Activated naive CD4-positive, alpha-beta T cell treated with anti-CD3 and anti-CD28 coated beads, Interleukin-2, amount 50 U/mL, for 24 hours (primary cell): ENCODE measurements at regions not wholly inside any gene's neighbourhood (a gene's known extent, or its start where the extent isn't known, plus 50 kb on each side); places are given as distances from the start of the nearest gene placed in this dataset.

ENCODE experiments used
- H3K27ac Mint-ChIP-seq: one replicate; pipeline ENCODE4 v1.8.0; 2021; ENCODE audit warnings: mild to moderate bottlenecking, mixed read lengths
- H3K27me3 Mint-ChIP-seq: one replicate; pipeline ENCODE4 v1.8.0; 2021; ENCODE audit warnings: mixed read lengths
- H3K36me3 Mint-ChIP-seq: one replicate; pipeline ENCODE4 v1.8.0; 2021; ENCODE audit warnings: mixed read lengths
- H3K4me1 Mint-ChIP-seq: one replicate; pipeline ENCODE4 v1.8.0; 2021; ENCODE audit warnings: mixed read lengths
- H3K4me3 Mint-ChIP-seq: one replicate; pipeline ENCODE4 v1.8.0; 2021; ENCODE audit warnings: mild to moderate bottlenecking, mixed read lengths
- H3K9me3 Mint-ChIP-seq: one replicate; pipeline ENCODE4 v1.8.0; 2021; ENCODE audit warnings: mixed read lengths

DNA sequence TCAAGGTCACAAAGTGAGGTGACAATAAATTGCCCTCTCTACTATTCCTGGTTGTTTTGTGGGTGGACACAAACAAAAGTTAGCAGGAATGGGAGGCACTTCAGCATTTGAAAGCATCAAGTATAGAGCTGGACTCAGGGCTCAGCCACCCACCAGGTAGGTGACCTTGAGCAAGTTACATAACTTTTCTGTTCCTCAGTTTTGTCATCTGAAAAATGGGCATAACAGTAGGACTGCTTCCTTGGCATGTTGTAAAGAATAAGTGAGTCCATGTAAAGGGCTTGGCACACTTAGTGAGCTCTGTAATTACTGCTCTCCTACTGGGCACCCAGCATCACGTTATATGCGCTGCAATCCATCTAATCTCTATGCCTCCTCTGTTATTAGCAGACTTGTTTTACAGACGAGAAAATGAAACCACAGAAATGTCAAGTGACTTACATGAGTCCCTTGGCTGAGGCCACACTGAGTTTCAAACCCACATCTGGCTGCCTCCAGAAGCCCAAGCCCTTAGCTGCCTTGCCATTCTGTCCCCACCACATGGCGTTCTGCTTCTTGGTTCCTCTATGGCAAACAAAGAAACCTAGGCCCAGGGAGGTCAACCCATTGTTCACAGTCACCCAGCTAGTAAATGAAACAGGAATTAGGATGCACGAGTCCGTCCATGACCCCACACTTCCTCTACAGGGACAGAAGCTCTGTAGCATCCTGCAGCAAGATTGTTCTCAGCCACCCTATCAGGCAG lies 63.2 kb upstream of the SLC24A4 start:
- H3K9me3 Mint-ChIP-seq: no peaks in the 10 kb centered on the region
- H3K27me3 Mint-ChIP-seq: peaks cover 7% of the 10 kb centered on the region
- H3K4me3 Mint-ChIP-seq: no peak overlapping the region
- H3K27ac Mint-ChIP-seq: no peak overlapping the region
- H3K4me1 Mint-ChIP-seq: peaks cover 5% of the 10 kb centered on the region
- no peaks in the 10 kb centered on the region for H3K36me3 Mint-ChIP-seq

DNA sequence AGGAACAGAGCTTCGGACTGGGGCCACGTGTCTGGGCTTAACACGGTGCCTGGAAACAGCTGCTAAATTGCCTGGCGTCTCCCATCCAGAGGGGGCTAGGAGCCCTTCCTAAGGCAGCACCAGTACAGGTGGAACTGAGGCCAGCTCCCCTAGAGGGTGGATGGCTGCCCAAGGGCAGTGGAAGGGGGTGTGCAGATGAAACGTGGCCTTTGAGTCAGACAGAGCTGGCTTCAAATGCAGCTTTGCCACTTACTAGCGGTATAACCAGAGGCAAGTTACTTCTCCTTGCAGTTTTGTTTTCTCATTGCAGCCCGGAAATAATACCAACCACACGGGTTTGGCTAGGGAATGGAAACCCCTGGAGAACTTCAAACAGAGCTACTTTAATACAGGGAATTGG lies 59.3 kb upstream of the SLC24A4 start:
- no peak overlapping the region for H3K27ac Mint-ChIP-seq

GRCh38 chr14:92264195-92264594 lies 58.8 kb upstream of the SLC24A4 start:
- H3K27ac Mint-ChIP-seq: no peak overlapping the region
- H3K27me3 Mint-ChIP-seq: no peaks in the 10 kb centered on the region
- no peaks in the 10 kb centered on the region for H3K36me3 Mint-ChIP-seq
- H3K4me3 Mint-ChIP-seq: no peak overlapping the region
- no peaks in the 10 kb centered on the region for H3K9me3 Mint-ChIP-seq
- H3K4me1 Mint-ChIP-seq: no peaks in the 10 kb centered on the region

More for the DNA sequence above, 59.3 kb upstream of the SLC24A4 start:
- Mint-ChIP-seq H3K4me3 (no peak overlapping the region), H3K36me3 (no peaks in the 10 kb centered on the region), H3K4me1 (no peaks in the 10 kb centered on the region), H3K9me3 (no peaks in the 10 kb centered on the region), H3K27me3 (no peaks in the 10 kb centered on the region)

DNA sequence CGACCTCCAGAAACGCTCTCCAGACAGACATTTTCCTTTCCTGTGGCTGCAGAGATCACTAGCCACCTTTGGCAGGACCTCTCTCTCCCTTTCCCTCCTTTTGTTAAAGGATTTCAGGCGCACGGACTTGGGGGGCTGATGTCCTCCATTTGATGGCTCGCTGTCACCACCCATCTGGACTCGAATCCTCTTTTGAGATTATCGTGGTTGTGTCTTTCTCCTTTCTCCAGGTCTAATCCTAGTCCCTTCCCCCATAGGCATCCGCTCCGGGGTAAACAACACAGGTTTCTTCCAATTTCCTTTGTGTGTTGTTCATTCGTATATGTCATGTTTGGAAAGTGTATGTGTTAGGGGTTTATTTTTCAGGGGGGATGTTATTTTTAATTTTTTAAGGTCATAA lies 56.7 kb upstream of the SLC24A4 start:
- Mint-ChIP-seq H3K27me3 (peaks cover 2% of the 10 kb centered on the region), H3K27ac (no peak overlapping the region), H3K4me1 (no peaks in the 10 kb centered on the region), H3K9me3 (no peaks in the 10 kb centered on the region), H3K36me3 (no peaks in the 10 kb centered on the region), H3K4me3 (no peak overlapping the region)
